ENCODE measurements at regions not wholly inside any gene's neighbourhood (a gene's known extent, or its start where the extent isn't known, plus 50 kb on each side); places are given as distances from the start of the nearest gene placed in this dataset.
"Not testable (repeated sequence)": the region's sequence is repeated elsewhere in the genome, so short reads cannot be mapped to it uniquely, and the experiment has no call there.

DNA sequence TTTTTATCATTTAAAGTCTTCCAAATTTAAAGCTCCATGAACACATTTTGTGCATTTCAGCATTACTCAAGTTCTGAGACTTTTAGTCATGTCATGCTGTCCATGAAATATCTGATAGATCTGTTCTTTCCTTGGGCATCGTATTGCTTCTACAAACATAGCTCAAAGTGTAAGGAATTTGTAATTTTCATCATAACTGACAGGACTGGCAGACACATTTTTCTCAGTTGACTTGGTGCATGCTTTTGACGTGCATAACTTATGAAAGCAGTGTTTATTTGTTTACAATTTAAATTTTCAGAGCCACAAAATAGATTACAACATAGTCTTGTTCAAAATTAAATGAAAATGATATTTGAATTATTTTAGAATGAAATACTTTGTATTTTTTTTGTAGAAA lies 812.1 kb upstream of the NOVA1 start:
- no peak for DNase-seq

GRCh38 chr14:27410981-27411380 lies 813.1 kb upstream of the NOVA1 start:
- DNase-seq, result no peak

- DNase-seq, result no peak
These were observed 830.0 kb upstream of the NOVA1 start for GRCh38 chr14:27427796-27428195.

- peak; percentile 82 for DNase-seq
These were observed 838.3 kb upstream of the NOVA1 start for GRCh38 chr14:27435923-27436670.

GRCh38 chr14:27484633-27485032 lies 886.8 kb upstream of the NOVA1 start:
- no peak for DNase-seq

DNA sequence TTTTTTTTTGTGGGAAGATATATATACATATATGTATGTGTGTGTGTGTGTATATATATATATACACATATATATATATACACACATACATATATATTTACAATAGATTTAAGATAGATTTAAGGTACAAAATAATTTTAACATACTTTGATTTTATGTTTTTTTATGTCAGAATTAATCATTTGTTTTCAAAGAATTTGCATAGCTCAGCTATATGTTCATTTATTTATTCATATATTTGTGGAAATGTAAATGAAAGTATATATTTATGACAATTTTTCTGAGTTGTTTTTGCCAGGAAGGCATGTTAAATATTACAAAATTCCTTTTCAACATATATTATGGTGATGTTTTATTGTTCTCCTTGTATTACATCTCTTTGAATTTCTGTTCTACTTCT lies 887.4 kb upstream of the NOVA1 start:
- DNase-seq, result no peak

GRCh38 chr14:27506272-27506671 lies 908.4 kb upstream of the NOVA1 start:
- DNase-seq, result no peak

GRCh38 chr14:27528328-27528727 lies 930.5 kb upstream of the NOVA1 start:
- DNase-seq, result peak; percentile 65

DNA sequence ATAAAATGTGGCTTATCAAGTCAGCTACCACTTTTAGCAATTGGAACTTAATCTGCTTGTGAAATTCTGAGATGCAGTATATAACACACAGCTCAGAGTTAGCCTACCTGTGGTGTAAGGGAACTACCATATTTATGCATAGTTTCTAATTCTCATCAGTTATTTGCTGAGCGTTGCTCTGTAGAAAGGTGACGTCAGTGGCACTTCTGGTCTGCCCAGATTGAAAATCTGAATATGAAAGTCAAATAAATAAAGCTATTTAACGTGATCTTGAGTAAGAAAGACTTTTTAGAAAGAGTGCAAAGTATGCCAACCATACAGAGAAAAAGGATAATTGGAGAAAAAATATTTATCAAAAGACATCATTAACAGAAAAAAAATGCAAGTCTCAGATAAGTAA lies 938.9 kb upstream of the NOVA1 start:
- no peak for DNase-seq

GRCh38 chr14:27546111-27546510 lies 948.3 kb upstream of the NOVA1 start:
- DNase-seq, result no peak

GRCh38 chr14:27553790-27554189 lies 956.0 kb upstream of the NOVA1 start:
- no peak for DNase-seq

DNA sequence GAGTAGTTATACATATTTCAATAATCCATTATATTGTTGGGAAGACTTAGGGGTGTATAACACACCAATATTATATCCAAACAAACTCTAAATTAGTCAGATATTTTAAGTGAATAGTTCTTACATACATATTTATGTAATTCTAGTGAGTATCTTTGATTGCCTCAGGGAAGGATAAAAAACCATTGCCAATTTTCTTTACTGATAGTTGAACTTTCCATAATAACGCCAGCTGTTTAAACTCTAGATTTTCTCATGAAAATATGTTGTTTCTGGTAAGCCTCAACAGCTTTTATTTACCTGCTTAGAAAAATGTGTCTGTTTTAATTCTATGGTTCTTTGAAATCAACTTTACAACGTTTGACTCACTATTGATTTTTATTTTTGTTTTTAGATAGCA lies 959.6 kb upstream of the NOVA1 start:
- DNase-seq, result no peak

DNA sequence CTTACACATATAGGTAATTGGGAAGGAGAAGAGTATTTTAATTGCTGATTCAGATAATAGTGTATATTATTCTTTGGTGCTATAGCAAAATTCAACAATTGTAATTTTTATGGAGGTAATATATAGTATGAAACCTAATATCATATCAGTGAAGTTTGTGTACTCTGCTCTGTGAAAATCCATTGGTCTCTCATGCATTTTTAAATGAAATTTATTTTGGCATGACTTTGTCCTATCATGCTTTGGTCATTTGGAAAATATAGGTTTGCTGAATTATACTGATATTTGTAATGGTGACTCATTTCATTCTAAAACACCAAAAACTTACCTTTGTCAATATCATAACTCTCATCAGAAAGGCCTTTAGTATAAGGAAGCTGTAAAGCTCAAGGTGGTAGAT lies 962.0 kb upstream of the NOVA1 start:
- DNase-seq, result no peak

DNA sequence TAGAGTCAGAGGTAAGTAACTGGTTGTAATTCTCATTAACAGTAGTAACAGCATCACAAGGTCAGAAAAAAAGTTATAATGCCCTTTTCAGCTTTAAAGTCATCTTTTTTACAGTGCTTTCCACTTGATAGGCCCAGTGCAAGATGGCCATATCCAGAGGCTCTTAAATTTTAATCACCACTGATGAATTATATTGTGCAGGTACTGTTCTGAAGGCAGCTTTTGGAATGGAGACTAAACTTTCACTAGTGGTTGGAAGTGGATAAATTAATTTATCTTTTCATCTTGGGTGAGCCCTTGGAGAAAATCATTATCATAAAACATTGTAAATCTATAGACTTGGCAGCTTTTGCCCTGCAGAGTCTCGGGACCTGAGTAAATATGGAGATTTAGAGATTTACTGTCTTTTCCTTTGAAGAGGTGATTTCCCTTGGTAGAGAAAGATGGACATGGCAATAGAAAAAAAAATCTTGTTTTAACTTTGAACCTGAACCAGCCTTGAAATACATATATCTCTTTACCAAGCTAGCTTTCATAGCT lies 969.1 kb upstream of the NOVA1 start:
- no peak for DNase-seq

- no peak for DNase-seq
These were observed 975.2 kb upstream of the NOVA1 start for GRCh38 chr14:27573018-27573417.

DNA sequence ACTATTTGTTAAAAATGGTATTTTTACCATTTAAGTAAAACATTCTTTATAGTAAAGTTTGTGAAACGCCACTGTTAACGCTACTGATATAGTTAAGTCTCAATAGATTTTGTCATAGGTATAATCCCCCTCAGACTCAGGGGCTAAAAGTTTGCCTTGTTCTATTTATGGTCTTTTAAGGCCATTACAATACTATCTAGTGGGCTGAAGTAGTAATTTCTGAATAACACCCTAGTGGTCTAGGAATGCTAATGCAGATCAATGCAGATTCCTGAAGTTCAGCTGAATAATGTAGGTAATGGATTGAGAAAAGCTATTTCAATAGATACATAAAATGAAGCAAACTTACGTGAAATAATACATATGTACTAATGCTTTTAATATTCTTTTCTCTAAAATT lies 989.3 kb upstream of the NOVA1 start:
- DNase-seq, result no peak

GRCh38 chr14:27605282-27605681 lies 1007.4 kb upstream of the NOVA1 start:
- no peak for DNase-seq

DNA sequence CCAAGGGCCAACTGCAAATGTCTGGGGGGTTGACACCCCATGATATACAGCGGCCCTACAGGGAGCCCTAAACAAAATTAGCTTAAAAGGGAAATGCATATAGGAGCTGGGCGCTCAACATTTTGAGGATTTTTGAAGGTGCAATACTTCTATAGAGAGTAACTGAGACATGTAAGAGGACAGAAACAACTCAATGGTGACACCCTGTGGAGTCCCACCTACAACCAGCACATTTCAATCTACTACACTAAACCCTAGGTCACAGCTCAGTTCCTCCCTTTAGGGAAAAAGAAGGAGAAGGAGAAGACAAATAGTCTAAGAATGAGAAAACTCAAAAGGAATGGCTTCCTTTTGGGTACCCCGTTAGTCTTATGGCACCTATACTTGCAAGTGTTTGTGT lies 1010.5 kb upstream of the NOVA1 start:
- no peak for DNase-seq

DNA sequence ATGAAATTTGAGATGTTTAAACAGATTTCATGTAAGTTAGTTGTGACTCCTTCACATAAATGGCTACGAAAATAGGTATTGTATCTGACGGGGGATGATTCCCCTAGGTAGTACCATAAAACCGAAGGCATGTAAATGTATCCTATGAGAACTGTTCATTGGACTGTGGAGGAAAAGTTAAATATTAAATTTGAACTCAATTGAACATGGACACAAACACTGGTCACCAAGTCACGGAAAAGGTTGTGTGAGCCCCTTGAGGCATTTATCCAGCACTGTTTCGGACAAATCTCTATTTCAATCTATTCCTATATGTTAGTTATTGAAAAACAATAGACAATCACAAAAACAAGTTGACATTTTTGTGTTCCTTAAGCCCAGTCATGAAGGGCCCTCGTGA lies 1014.3 kb upstream of the NOVA1 start:
- no peak for DNase-seq

- DNase-seq, result no peak
These were observed 1015.3 kb upstream of the NOVA1 start for GRCh38 chr14:27613102-27613501.

GRCh38 chr14:27623782-27624181 lies 1025.9 kb upstream of the NOVA1 start:
- DNase-seq, result no peak

DNA sequence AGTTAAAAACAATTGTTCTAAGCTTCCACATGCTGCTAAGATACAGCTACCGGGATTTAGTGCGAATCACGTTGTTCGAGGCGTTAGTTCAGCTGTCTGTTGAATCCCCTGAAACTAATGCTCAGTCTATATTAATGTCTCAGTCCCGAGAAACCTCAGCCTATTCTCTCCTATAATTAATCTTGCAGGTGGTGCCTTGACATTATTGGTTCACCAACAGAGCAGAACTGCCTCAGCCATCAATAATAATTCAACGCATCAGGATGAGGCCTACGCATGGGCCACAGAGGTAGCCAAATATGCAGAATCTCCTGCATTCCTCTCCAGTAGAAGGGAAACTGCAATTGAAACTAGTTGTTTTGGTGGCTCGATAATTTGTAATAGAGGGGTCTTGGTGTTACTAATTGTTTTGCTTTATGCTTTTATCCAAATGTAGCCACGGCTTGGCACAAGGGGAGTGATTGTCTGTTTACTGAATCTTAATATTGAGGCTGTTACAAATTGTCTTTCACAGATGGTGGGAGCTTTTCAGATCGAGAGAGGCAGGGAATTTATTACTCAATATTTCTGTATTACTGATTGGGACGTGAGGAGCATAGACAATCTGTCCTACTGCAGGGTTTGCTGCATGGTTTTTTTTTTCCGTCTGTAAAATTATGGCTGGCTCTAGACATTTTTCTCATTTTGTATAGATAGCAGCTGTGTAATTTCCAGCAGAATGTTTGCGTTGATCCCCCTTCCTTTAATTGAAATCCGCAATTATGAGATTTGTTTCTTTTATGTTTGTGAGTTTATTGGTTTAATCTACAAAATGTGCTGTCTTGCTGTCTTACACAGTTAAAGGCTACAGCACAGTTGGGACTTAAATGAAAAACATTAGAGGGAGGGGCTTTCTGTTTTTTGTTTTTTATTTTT lies 1036.5 kb upstream of the NOVA1 start:
- DNase-seq, result no peak

- DNase-seq, result not testable (repeated sequence)
These were observed 1042.9 kb upstream of the NOVA1 start for GRCh38 chr14:27640688-27641087.

DNA sequence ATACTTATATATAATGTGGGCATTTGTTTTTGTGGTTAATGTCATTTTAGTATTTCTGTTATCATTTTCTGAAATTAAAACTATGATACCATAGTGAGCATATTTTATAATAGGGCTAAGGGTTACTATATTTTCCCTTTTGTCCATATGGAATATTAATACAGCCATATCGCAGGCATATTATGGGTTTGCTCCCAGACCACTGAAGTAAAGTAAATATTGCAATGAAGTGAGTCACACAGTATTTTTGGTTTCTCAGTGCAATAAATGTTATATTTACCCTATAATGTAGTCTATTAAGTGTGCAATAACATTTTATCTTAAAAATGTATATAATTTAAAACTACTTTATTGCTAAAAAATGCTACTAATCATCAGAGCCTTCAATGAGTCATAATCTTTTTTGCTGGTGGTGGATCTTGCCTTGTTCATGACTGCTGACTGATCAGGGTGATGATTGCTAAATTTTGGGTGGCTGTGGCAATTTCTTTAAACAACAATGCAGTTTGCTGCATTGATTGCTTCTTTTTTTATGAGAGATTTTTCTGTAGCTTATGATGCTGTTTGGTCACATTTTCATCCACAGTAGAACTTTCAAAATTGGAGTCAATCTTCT lies 1044.5 kb upstream of the NOVA1 start:
- no peak for DNase-seq
